ENCODE measurements at regions not wholly inside any gene's neighbourhood (a gene's known extent, or its start where the extent isn't known, plus 50 kb on each side); places are given as distances from the start of the nearest gene placed in this dataset.

DNA sequence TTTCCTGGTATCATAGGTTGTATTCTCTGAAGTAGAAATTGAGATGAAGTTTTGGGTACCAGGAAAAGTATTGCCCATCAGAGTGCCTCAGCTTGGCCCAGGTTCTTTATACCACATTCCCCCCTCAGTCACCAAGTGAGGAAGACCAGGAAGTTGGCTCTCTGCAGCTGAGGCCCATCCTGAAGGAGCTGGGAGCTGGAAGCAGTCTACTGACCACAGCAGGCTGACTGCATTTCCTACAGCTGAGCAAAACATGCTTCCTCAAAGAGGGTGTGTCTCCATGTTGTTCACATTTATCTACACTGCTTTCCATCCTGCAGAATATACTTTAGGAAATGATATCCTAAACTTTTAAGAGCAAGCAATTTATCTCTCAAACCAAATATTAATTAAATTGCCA, 654.6 kb downstream of the ELAVL2 start:
- TF ChIP-seq, protein P1, sequence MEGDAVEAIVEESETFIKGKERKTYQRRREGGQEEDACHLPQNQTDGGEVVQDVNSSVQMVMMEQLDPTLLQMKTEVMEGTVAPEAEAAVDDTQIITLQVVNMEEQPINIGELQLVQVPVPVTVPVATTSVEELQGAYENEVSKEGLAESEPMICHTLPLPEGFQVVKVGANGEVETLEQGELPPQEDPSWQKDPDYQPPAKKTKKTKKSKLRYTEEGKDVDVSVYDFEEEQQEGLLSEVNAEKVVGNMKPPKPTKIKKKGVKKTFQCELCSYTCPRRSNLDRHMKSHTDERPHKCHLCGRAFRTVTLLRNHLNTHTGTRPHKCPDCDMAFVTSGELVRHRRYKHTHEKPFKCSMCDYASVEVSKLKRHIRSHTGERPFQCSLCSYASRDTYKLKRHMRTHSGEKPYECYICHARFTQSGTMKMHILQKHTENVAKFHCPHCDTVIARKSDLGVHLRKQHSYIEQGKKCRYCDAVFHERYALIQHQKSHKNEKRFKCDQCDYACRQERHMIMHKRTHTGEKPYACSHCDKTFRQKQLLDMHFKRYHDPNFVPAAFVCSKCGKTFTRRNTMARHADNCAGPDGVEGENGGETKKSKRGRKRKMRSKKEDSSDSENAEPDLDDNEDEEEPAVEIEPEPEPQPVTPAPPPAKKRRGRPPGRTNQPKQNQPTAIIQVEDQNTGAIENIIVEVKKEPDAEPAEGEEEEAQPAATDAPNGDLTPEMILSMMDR (IDR thresholded peaks at IDR 0.05; ENCODE audit: low read depth, low read length), result no peak
- DNase-seq (ENCODE audit: extremely low read depth, low read depth), result no peak

- DNase-seq (ENCODE audit: extremely low read depth, low read depth), result no peak
- TF ChIP-seq, protein P1 (IDR thresholded peaks at IDR 0.05; ENCODE audit: low read depth, low read length), result no peak
These were observed 653.8 kb downstream of the ELAVL2 start for GRCh38 chr9:23172206-23172605.

DNA sequence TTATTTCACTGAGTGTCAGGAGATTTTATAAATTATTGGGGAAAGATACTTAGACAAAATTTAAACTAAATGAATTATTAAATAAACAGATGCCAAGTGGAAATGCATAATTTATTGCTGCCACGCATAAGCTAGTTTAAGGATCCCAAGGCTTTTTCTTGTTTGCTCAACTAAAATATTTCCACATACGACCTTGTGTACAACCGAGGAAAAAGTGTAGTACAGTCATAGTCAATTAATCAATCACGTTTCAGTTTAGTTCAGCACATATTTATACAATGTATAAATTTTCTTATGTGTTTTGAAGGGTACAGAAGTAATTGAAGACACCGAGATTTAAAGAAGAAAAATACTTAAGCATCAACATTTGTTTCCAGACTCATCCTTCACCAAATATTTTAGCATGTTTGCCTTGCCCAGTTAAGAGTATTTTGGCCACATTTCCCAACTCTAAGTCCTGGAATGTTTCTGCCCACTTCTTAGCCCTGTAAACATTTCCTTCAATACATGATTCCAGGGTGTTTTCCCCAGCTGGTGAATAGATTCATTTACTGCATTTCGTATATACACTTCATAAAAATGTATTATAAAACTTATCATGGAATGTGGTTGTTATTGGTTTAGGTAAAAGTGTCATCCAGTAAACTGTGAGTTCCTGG, 652.9 kb downstream of the ELAVL2 start:
- DNase-seq (ENCODE audit: extremely low read depth, low read depth), result no peak
- TF ChIP-seq, protein P1 (IDR thresholded peaks at IDR 0.05; ENCODE audit: low read depth, low read length), result no peak

- TF ChIP-seq, protein P1 (IDR thresholded peaks at IDR 0.05; ENCODE audit: low read depth, low read length), result no peak
- no peak for DNase-seq (ENCODE audit: extremely low read depth, low read depth)
These were observed 631.8 kb downstream of the ELAVL2 start for GRCh38 chr9:23194281-23194680.

DNA sequence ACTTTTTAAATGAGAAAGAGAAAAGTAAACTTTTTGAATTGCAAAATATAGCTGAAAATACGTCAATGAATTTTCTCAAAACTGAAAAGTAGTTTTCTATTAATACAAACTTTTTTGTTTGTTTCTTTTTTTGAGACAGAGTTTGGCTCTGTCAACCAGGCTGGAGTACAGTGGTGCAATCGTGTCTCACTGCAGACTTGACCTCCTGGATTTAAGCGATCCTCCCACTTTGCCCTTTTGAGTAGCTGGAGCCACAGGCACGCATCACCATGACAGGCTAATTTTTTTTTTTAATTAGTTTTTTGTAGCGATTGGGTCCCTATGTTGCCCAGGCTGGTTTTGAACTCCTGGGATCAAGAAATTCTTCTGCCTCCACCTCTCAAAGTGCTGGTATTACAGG, 610.4 kb downstream of the ELAVL2 start:
- no peak for DNase-seq (ENCODE audit: extremely low read depth, low read depth)
- TF ChIP-seq, protein P1 (IDR thresholded peaks at IDR 0.05; ENCODE audit: low read depth, low read length), result no peak

DNA sequence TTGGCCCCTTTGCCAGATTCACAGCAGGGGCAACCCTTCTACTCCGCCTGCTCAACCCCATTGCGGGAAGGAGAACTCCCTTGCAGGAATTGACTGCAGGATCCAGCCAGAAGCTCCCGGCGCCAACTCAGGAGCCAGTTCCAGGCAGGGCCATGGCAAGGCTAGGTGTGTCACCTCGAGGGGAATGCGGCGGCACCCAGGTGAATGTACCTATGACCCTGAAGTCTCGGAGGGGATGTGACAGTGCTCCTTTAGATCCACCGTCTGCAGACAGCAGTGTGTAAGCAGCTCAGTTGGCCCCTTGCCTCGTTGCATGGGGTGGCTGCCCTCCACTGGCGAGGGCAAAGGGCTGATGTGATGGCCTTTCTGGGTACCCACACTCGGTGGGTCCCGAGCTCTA, 606.6 kb downstream of the ELAVL2 start:
- TF ChIP-seq, protein P1 (IDR thresholded peaks at IDR 0.05; ENCODE audit: low read depth, low read length), result no peak
- DNase-seq (ENCODE audit: extremely low read depth, low read depth), result no peak

DNA sequence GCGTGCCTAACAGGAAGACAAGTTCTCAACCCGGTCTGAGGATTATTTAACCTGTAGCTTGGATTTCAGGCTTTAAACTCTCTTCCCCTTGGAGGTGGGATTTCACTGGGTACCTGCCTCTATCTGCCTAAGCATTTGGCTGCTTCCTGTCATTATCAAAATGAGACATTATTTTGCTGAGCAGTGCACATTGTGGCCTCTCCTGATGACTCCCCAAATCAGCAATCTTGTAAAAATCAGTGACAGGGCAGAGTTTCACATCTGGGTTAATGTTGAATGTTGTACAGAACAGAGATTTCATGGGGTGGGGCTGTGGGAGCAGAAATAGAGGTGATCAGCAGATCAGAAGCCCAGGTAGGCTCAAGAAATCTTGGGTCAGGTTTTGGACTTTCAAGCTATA, 605.9 kb downstream of the ELAVL2 start:
- no peak for DNase-seq (ENCODE audit: extremely low read depth, low read depth)
- TF ChIP-seq, protein P1 (IDR thresholded peaks at IDR 0.05; ENCODE audit: low read depth, low read length), result no peak
